HG02610 (cell line): ENCODE measurements at regions not wholly inside any gene's neighbourhood (a gene's known extent, or its start where the extent isn't known, plus 50 kb on each side); places are given as distances from the start of the nearest gene placed in this dataset.
A peak's percentile ranks its signal among the peaks of the same experiment; 100 is the strongest.
"Not testable (repeated sequence)": the region's sequence is repeated elsewhere in the genome, so short reads cannot be mapped to it uniquely, and the experiment has no call there.

ENCODE experiments used
- ATAC-seq: cut with Tn5 transposase; IDR thresholded peaks from one replicate; pipeline ENCODE4 v1.9.1; 2021; ENCODE audit warnings: mild to moderate bottlenecking, moderate library complexity; ENCODE audit not compliant: unreplicated experiment

DNA sequence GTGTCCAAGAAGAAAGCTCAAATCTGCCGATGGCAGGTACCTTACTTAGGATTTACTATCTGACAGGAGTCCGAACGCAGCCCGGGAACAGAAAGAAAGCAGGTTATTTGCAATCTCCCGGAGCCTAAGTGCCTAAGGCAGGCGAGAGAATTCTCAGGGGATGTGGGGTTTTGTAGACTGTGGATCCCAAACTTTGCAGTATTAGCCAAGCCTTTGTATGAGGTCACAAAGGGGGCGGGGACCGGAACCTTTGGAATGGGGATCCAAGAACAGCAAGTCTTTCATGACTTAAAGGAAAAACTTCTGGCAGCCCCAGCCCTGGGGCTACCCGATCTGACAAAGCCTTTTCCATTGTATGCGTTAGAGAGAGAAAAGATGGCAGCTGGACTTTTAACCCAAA is 80.6 kb upstream of the RUBCNL start:
- not testable (repeated sequence) for ATAC-seq

DNA sequence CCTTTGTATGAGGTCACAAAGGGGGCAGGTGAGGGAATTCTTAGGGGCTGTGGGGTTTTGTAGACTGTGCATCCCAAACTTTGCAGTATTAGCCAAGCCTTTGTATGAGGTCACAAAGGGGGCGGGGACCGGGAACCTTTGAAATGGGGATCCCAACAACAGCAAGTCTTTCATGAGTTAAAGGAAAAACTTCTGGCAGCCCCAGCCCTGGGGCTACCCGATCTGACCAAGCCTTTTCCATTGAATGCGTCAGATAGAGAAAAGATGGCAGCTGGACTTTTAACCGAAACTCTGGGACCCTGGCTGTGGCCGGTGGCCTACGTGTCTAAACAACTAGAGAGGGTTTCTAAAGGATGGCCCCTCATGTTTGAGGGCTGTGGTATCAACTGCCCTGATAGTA is 79.0 kb upstream of the RUBCNL start:
- ATAC-seq, result not testable (repeated sequence)

DNA sequence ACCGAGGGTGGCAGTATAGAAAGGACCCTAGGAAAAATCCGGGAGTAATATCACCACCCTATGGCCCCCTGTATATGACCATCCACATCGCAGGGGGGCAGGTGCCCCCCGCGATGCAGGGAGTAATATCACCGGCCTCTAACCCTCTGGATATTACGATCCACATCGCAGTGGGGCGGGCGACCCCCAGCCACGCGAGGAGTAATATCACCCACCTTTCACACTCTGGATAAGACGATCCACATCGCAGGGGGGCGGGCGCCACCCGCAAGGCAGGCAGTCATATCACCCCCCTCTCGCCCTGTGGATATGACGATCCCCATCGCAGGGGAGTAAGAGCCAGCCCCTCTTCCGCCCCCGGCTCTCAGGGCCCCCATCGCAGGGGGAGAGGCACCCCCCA is 76.7 kb upstream of the RUBCNL start:
- ATAC-seq, result no peak

DNA sequence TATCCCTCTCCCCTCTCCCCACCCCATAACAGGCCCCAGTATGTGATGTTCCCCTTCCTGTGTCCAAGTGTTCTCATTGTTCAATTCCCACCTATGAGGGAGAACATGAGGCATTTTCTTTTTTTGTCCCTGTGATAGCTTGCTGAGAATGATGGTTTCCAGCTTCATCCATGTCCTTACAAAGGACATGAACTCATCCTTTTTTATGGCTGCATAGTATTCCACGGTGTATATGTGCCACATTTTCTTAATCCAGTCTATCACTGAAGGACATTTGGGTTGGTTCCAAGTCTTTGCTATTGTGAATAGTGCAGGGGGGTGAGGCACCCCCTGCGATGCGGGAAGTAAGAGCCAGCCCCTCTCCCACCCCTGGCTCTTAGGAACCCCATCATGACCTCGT is 73.2 kb upstream of the RUBCNL start:
- ATAC-seq, result not testable (repeated sequence)

DNA sequence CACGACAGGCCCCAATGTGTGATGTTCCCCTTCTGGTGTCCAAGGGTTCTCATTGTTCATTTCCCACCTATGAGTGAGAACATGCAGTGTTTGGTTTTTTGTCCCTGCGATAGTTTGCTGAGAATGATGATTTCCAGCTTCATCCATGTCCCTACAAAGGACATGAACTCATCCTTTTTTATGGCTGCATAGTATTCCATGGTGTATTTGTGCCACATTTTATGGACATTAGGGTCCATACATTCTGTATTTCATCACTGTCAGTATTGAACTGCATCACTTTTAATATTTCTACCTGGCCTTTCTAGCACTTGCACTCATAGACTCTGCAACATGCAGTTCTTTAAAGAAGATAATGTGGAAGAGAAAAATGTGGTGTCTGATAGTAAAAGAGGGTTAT is 70.2 kb upstream of the RUBCNL start:
- not testable (repeated sequence) for ATAC-seq

DNA sequence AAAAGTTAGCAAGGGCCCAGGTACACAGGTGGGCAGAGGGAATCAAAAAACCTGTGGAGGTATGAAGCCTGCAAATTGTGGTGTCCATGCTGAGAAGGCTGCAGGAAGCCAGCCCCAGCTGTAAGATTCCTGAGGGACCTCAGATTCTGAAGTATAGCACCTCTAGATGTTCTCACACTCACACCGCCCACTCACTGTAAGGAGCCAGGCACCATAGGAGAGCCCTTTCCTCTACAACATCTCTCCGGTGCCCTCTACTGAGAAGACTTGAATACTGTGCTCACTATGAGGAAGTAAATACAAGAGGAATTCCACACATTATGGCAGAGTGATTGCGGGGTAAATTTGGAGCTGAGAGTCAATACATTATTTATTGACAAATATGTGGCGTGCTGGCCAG is 68.9 kb upstream of the RUBCNL start:
- ATAC-seq, result peak; percentile 75

DNA sequence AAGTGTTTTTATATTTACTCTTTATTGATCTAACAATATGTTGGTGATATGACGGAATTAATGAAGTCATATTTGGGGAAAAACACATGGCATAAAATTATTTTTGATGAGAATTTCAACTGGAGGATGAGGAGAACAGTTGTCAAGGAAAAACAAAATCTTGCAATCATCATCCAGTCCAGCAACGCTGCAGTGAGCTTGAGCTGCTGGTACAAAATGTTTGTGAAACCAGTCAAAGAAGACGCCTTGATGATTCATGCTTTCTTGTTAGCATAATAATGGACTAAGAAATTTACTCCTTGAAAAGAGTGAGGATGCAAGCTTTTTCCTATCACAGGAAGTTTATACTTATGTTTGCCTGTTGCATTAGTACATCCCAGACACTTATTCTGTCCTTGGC is 64.1 kb upstream of the RUBCNL start:
- ATAC-seq, result not testable (repeated sequence)

DNA sequence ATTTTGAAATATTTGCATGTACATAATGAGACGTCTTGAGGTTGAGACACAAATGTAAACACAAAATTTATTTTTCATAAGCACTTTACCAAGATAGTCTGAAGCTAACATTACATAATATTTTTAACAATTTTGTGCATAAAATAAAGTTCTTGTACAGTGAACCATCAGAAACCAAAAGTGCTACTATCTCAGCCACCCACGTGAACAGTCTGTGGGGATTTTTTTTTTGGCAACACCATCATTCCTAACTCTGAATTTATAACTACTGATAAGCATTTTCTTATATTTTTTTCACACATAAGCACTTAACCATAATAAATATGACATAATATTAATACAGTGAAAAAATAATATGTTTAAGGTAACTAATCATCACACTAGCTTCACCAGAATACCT is 62.9 kb upstream of the RUBCNL start:
- not testable (repeated sequence) for ATAC-seq

DNA sequence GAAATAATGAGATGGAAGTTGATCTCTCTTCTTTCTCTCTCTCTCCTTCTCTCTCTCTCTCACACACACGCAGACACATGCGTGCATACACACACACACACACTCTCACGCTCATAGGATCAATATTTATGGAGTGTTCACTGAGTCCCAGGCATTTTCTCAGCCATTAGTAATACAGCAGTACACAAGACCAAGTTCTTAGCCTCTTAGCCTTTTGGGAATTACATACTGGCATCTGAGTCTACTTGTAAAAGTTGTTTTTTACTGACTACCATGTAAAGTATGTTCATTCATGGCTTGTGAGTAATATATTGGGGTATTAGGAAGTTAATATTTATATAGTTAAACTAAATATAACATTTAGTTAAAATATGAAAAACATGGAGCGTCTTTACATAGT is 61.1 kb upstream of the RUBCNL start:
- not testable (repeated sequence) for ATAC-seq

DNA sequence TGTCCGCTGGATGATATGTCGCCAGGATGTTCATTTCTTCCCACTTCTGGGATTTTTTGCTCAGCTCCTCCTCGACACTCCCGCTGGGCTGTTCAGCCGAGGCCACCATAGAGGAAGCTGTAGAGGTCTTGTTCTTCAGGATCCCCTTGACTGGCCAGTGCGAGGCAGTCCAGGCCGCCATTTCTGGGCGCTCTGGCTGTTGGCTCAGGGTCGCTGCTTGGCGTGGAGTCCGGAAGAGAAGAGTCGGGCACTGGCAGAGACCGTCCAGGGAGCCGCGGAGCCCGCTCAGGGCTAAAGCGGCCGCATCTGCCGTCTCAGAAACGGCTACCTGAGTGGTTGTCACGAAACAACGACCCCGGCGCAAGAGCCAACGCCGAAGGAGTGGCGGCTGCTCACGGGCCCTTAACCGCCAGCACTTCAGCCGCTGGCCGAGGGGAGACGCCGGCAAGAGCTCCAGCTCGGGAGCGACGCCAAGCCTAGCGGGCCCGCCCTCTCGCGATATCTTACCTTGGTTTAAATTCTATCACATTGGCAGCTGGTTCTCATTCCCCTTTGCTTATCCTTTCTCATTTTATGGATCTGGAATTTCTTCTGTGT is 50.9 kb upstream of the RUBCNL start:
- ATAC-seq, result not testable (repeated sequence)
